Stomach (tissue), 4 donors: ENCODE measurements at regions not wholly inside any gene's neighbourhood (a gene's known extent, or its start where the extent isn't known, plus 50 kb on each side); places are given as distances from the start of the nearest gene placed in this dataset.

ENCODE experiments used
- CTCF ChIP-seq, 7 experiments: fragments of 450-650 bp in 4 of 7; fragments of 200-600 bp in 3 of 7; sonication (generic) in 3 of 7; IDR thresholded peaks; one replicate each; pipeline ENCODE4 v1.5.1; 2016 to 2019; ENCODE audit warnings: antibody characterized with exemption in 7 of 7, control low read depth in 2 of 7, mild to moderate bottlenecking in 1 of 7
- POLR2AphosphoS5 ChIP-seq, 3 donors: sonication (generic); formaldehyde crosslinking; IDR thresholded peaks; one replicate each; pipeline ENCODE4 v1.6.1; 2016; ENCODE audit warnings: antibody characterized with exemption in 3 of 3

- TF ChIP-seq CTCF (IDR thresholded peaks at IDR 0.05) (no peak), POLR2AphosphoS5 (IDR thresholded peaks at IDR 0.05) (no peak)
Observed at GRCh38 chr16:51030516-51030915, 120.6 kb downstream of the SALL1 start.
